K562 (cell line): ENCODE measurements at regions not wholly inside any gene's neighbourhood (a gene's known extent, or its start where the extent isn't known, plus 50 kb on each side); places are given as distances from the start of the nearest gene placed in this dataset.

Experiments
- ATAC-seq: fragments of 200-7000 bp; cut with Tn5 transposase; 3 replicates; pipeline ENCODE4 v1.9.1; 2020; ENCODE audit warnings: moderate library complexity
- BruUV-seq: library from RNA; stranded (reverse); fragments of 400-500 nt; replicated peaks from 2 replicates; lab custom pipeline; 2021; lab: Mats Ljungman, UMichigan
- CTCF ChIA-PET: fragments of 300-600 bp; formaldehyde crosslinking; extraction: SDS; loops from one replicate; lab custom pipeline; 2021; ENCODE audit warnings: low intra/inter-chr PET ratio; lab: Yijun Ruan, JAX
- POLR2A ChIA-PET: fragments of 300-600, 350-650 bp; sonication (Branson Sonifier 250); formaldehyde crosslinking; extraction: SDS; loops from one replicate; lab custom pipeline; 2021; ENCODE audit warnings: antibody characterized with exemption, inconsistent platforms; lab: Yijun Ruan, JAX
- DNase-seq, 4 experiments: peaks; one replicate each; pipeline versions ENCODE4 v3.0.0 to v3.0.0-alpha.2; 2011 to 2018; ENCODE audit warnings: low spot score in 3 of 4, mixed read lengths in 3 of 4; ENCODE audit errors: extremely low read depth in 1 of 4
- FAIRE-seq: peaks from 2 replicates; lab custom pipeline; 2011; peaks lifted over from hg19 to GRCh38; lab: Jason Lieb, UNC
- H2AFZ ChIP-seq: 2 replicates; pipeline ENCODE4 v1.6.0; 2011; ENCODE audit warnings: low read depth, low read length, control low read depth, inconsistent platforms
- H3K27ac ChIP-seq: fragments of 200-600 bp; 3 replicates; pipeline ENCODE4 v1.8.0; 2011; ENCODE audit warnings: low read depth, mild to moderate bottlenecking, control low read depth, inconsistent platforms, low read length, moderate library complexity, mixed read lengths; ENCODE audit errors: extremely low read depth
- H3K27me3 ChIP-seq, 2 experiments: fragments of 300-600 bp in 1 of 2; 2 replicates in 1 of 2; 3 replicates in 1 of 2; pipeline versions ENCODE4 v1.6.0 to v1.8.0; 2011; ENCODE audit warnings: inconsistent platforms in 2 of 2, low read length in 2 of 2, mild to moderate bottlenecking in 1 of 2, mixed read lengths in 1 of 2, moderate library complexity in 1 of 2; ENCODE audit not compliant: control insufficient read depth in 2 of 2, insufficient read depth in 2 of 2
- H3K36me3 ChIP-seq: fragments of 300-600 bp; 3 replicates; pipeline ENCODE4 v1.8.0; 2011; ENCODE audit warnings: mild to moderate bottlenecking, low read length, inconsistent platforms; ENCODE audit not compliant: control insufficient read depth, insufficient read depth
- H3K4me1 ChIP-seq, 2 experiments: fragments of 200-600 bp in 1 of 2; replicated peaks in 1 of 2; 2 replicates in 1 of 2; 3 replicates in 1 of 2; pipeline versions ENCODE4 v1.5.1 to v1.8.0; 2011; ENCODE audit warnings: inconsistent platforms in 2 of 2, low read length in 2 of 2, mild to moderate bottlenecking in 1 of 2, mixed read lengths in 1 of 2, moderate library complexity in 1 of 2; ENCODE audit not compliant: control insufficient read depth in 2 of 2, insufficient read depth in 2 of 2
- H3K4me2 ChIP-seq: 2 replicates; pipeline ENCODE4 v1.6.1; 2011; ENCODE audit warnings: low read length, control low read depth, inconsistent platforms, mixed read lengths; ENCODE audit not compliant: insufficient read depth
- H3K4me3 ChIP-seq: fragments of 200-600 bp; sonication (generic), shearing (Covaris generic); 2 replicates; pipeline ENCODE4 v1.5.1; 2016; ENCODE audit warnings: control low read depth, inconsistent platforms
- H3K79me2 ChIP-seq: fragments of 200-600 bp; 3 replicates; pipeline ENCODE4 v1.8.0; 2011; ENCODE audit warnings: low read length, inconsistent platforms; ENCODE audit not compliant: control insufficient read depth, insufficient read depth
- H3K9ac ChIP-seq, 2 experiments: 2 replicates each; pipeline versions ENCODE4 v1.6.0 to v1.6.1; 2011; ENCODE audit warnings: low read depth in 2 of 2, low read length in 2 of 2, control low read depth in 1 of 2, inconsistent platforms in 1 of 2, mild to moderate bottlenecking in 1 of 2, mixed read lengths in 1 of 2; ENCODE audit not compliant: insufficient read depth in 1 of 2
- H3K9me1 ChIP-seq: one replicate; pipeline ENCODE4 v1.6.0; 2011; ENCODE audit warnings: inconsistent platforms, mild to moderate bottlenecking, low read length, moderate library complexity; ENCODE audit not compliant: control insufficient read depth, insufficient read depth
- H3K9me3 ChIP-seq: replicated peaks from 2 replicates; pipeline ENCODE4 v1.5.1; 2011; ENCODE audit warnings: low read depth, low read length, inconsistent platforms; ENCODE audit not compliant: control insufficient read depth, insufficient read depth
- H4K20me1 ChIP-seq: replicated peaks from 2 replicates; pipeline ENCODE4 v1.6.1; 2011; ENCODE audit warnings: low read length, inconsistent platforms, mixed read lengths; ENCODE audit not compliant: control insufficient read depth, insufficient read depth
- BACH1 ChIP-seq: fragments of 200-800 bp; sonication (Bioruptor generic); IDR thresholded peaks from 2 replicates; pipeline ENCODE4 v1.6.1; 2016; ENCODE audit warnings: missing genetic modification characterization, missing compliant biosample characterization
- HDAC2 ChIP-seq: fragments of 450-650 bp; IDR thresholded peaks from 2 replicates; pipeline ENCODE4 v1.6.1; 2016; ENCODE audit warnings: mild to moderate bottlenecking
- MTA2 ChIP-seq: fragments of 450-650 bp; IDR thresholded peaks from 2 replicates; pipeline ENCODE4 v1.6.1; 2016; ENCODE audit warnings: low read depth
- MYC ChIP-seq, 2 experiments: fragments of 250-450 bp in 1 of 2; sonication (Bioruptor Pico) in 1 of 2; IDR thresholded peaks; 2 replicates each; pipeline versions ENCODE4 v1.5.1 to v1.6.1; 2012 to 2021; ENCODE audit warnings: low read depth in 2 of 2, borderline replicate concordance in 1 of 2, improper control_type of control experiment in 1 of 2, low read length in 1 of 2, mild to moderate bottlenecking in 1 of 2, moderate library complexity in 1 of 2
- SETDB1 ChIP-seq: IDR thresholded peaks from one replicate; pipeline ENCODE4 v1.6.1; 2012; ENCODE audit warnings: low read length, control low read depth, inconsistent platforms
- TCFL5 ChIP-seq: fragments of 250-450 bp; sonication (Bioruptor Pico); conservative IDR thresholded peaks from 2 replicates; pipeline ENCODE4 v1.6.1; 2021; ENCODE audit warnings: mild to moderate bottlenecking, moderate library complexity, matching md5 sums
- WGBS: fragments of 100-300 bp; shearing (Covaris generic); methylation state at CpG from one replicate; pipeline ENCODE4 v1.1.6; 2016; ENCODE audit warnings: low coverage, mixed read lengths; ENCODE audit not compliant: insufficient coverage; ENCODE audit errors: missing lambda C conversion rate; 5-methylcytosine and 5-hydroxymethylcytosine counted together
- in situ Hi-C: fragments of 300-500 bp; cut with MboI; formaldehyde crosslinking; loops from 4 replicates; pipeline ENCODE4 v1.15.0; 2018; ENCODE audit warnings: inconsistent platforms, mixed read lengths
- intact Hi-C: fragments of 100-400 bp; cut with micrococcal nuclease; formaldehyde crosslinking; loops from 2 replicates; pipeline ENCODE4 v1.14.2; 2022
- TF ChIP-seq, protein P1 (sequence below), 2 experiments: IDR thresholded peaks; 2 replicates each; pipeline ENCODE4 v1.6.1; 2011; ENCODE audit warnings: borderline replicate concordance in 1 of 2, control low read depth in 1 of 2, low read depth in 1 of 2, low read length in 1 of 2, mild to moderate bottlenecking in 1 of 2, mixed read lengths in 1 of 2, moderate library complexity in 1 of 2; ENCODE audit not compliant: insufficient read depth in 1 of 2, insufficient read length in 1 of 2, poor library complexity in 1 of 2, severe bottlenecking in 1 of 2; ENCODE audit errors: extremely low read depth in 1 of 2
- TF ChIP-seq, protein P2 (sequence below): IDR thresholded peaks from 2 replicates; pipeline ENCODE4 v1.6.1; 2014; ENCODE audit warnings: antibody characterized with exemption
- TF ChIP-seq, protein P3 (sequence below): sonication (generic); formaldehyde crosslinking; IDR thresholded peaks from 2 replicates; pipeline ENCODE4 v1.8.0; 2022; ENCODE audit warnings: mild to moderate bottlenecking, missing genetic modification reagents

DNA sequence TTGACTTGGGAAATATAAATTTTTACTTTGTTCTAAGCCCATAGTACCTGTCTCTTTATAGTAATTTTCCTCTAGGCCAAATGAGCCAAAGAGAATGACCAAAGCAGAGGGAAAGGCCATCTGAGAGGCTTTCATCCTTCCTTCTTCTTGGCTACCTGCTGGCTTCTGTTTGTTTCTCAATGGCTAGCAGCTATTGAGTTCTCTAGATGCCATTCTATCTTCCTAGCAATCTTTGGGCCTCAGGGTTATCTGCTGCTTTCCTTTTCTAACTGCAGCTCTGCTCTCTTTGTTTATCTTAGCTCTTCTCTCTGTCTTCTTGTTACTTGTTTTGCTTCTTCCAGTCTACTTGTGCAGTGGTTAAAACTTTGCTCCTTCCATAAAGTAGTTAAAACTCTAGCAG is 601.1 kb upstream of the NRXN1 start:
- intact Hi-C loops (no loop called here), in situ Hi-C loops (no loop called here)
- Histone ChIP-seq H3K9me1 (no peaks in the 10 kb centered on the region), H3K4me2 (no peak overlapping the region), H4K20me1 (no peaks in the 10 kb centered on the region), H3K9ac (no peak overlapping the region), H3K27me3 (no peaks in the 10 kb centered on the region), H2AFZ (no peak overlapping the region), H3K36me3 (no peaks in the 10 kb centered on the region), H3K4me1 (no peaks in the 10 kb centered on the region), H3K27ac (no peak overlapping the region), H3K9me3 (no peaks in the 10 kb centered on the region), H3K4me3 (no peak overlapping the region), H3K79me2 (no peaks in the 10 kb centered on the region)
- DNase-seq: no peak
- FAIRE-seq: no peak
- TF ChIP-seq HDAC2 (no peak), MYC (IDR thresholded peaks at IDR 0.05; ENCODE audit: low read depth, low read length) (no peak), MYC (CRISPR knock-in tag; IDR thresholded peaks at IDR 0.05; ENCODE audit: borderline replicate concordance, low read depth) (no peak)
- no TSS peak for BruUV-seq
- no peak for ATAC-seq
- ChIA-PET POLR2A (no interaction called here), CTCF (no interaction called here)

DNA sequence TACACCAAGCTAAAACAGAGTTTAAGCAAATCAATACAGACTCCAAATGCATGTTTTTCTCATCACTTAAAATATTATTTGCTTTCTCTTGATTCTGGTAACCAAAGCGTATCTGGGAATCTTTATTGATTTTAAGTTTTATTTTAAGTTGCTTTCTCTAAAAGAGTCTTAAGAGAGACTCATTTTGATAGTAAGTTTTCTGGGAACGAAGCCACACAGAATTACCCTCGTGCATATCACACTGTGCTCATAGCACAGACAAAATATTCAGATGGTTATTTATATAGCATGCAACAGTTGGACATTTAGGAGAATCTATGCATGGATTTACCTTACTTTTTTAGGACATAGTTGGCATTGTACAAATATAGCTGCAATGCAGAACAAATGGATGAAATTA is 597.5 kb upstream of the NRXN1 start:
- DNase-seq: no peak
- Histone ChIP-seq H3K9me3 (no peaks in the 10 kb centered on the region), H3K27me3 (no peaks in the 10 kb centered on the region), H3K36me3 (no peaks in the 10 kb centered on the region), H2AFZ (no peak overlapping the region), H4K20me1 (no peaks in the 10 kb centered on the region), H3K4me1 (no peaks in the 10 kb centered on the region), H3K4me2 (no peak overlapping the region), H3K27ac (no peak overlapping the region), H3K9ac (no peak overlapping the region), H3K4me3 (no peak overlapping the region), H3K9me1 (no peaks in the 10 kb centered on the region), H3K79me2 (no peaks in the 10 kb centered on the region)
- TF ChIP-seq, protein P1, sequence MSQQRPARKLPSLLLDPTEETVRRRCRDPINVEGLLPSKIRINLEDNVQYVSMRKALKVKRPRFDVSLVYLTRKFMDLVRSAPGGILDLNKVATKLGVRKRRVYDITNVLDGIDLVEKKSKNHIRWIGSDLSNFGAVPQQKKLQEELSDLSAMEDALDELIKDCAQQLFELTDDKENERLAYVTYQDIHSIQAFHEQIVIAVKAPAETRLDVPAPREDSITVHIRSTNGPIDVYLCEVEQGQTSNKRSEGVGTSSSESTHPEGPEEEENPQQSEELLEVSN (IDR thresholded peaks at IDR 0.05; ENCODE audit: borderline replicate concordance in 1 of 2, extremely low read depth in 1 of 2, insufficient read depth in 1 of 2, insufficient read length in 1 of 2, low read depth in 1 of 2, low read length in 1 of 2, poor library complexity in 1 of 2, severe bottlenecking in 1 of 2): no peak
- TF ChIP-seq, protein P2, sequence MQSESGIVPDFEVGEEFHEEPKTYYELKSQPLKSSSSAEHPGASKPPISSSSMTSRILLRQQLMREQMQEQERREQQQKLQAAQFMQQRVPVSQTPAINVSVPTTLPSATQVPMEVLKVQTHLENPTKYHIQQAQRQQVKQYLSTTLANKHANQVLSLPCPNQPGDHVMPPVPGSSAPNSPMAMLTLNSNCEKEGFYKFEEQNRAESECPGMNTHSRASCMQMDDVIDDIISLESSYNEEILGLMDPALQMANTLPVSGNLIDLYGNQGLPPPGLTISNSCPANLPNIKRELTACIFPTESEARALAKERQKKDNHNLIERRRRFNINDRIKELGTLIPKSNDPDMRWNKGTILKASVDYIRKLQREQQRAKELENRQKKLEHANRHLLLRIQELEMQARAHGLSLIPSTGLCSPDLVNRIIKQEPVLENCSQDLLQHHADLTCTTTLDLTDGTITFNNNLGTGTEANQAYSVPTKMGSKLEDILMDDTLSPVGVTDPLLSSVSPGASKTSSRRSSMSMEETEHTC: no peak
- no peak for TF ChIP-seq TCFL5 (CRISPR knock-in tag)
- TF ChIP-seq SETDB1: no peak
- TF ChIP-seq MTA2: no peak
- TF ChIP-seq BACH1 (tag): no peak
- TF ChIP-seq, protein P3, sequence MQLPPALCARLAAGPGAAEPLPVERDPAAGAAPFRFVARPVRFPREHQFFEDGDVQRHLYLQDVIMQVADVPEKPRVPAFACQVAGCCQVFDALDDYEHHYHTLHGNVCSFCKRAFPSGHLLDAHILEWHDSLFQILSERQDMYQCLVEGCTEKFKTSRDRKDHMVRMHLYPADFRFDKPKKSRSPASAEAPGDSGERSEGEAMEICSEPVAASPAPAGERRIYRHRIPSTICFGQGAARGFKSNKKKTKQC (CRISPR knock-in tag): no peak
- POLR2A ChIA-PET: no interaction called here
- intact Hi-C loops (no loop called here), in situ Hi-C loops (no loop called here)
- WGBS: 0% methylated on average over 3 of the region's 3 CpGs
- no peak for ATAC-seq
- CTCF ChIA-PET: no interaction called here
- FAIRE-seq: no peak
- no TSS peak for BruUV-seq
